Coronary artery (tissue), 2 donors: ENCODE measurements at regions not wholly inside any gene's neighbourhood (a gene's known extent, or its start where the extent isn't known, plus 50 kb on each side); places are given as distances from the start of the nearest gene placed in this dataset.

Experiments
- DNase-seq: peaks from one replicate; pipeline ENCODE4 v3.0.0-alpha.2; 2017; ENCODE audit warnings: low spot score
- H3K27ac ChIP-seq, 2 donors: fragments of 200-600 bp; sonication (generic); one replicate each; pipeline ENCODE4 v1.5.1; 2016 to 2019
- H3K4me3 ChIP-seq: fragments of 200-600 bp; sonication (generic); 2 replicates; pipeline ENCODE4 v1.5.1; 2016; ENCODE audit warnings: mild to moderate bottlenecking, moderate library complexity
- CTCF ChIP-seq: fragments of 200-600 bp; sonication (generic); IDR thresholded peaks from one replicate; pipeline ENCODE4 v1.5.1; 2019; ENCODE audit warnings: antibody characterized with exemption

- no peak for DNase-seq
- Histone ChIP-seq H3K4me3 (no peak overlapping the region), H3K27ac (no peak overlapping the region)
- no peak for TF ChIP-seq CTCF
These were observed 667.1 kb upstream of the RGMB start for GRCh38 chr5:98106116-98107031.

GRCh38 chr5:98108497-98108896, 665.0 kb upstream of the RGMB start:
- Histone ChIP-seq H3K27ac (no peak overlapping the region), H3K4me3 (no peak overlapping the region)
- TF ChIP-seq CTCF = no peak
- no peak for DNase-seq

GRCh38 chr5:98109561-98110006, 663.9 kb upstream of the RGMB start:
- no peak for TF ChIP-seq CTCF
- Histone ChIP-seq H3K27ac (no peak overlapping the region), H3K4me3 (no peak overlapping the region)
- DNase-seq = no peak

- TF ChIP-seq CTCF = no peak
- H3K27ac ChIP-seq = no peak overlapping the region
- no peak for DNase-seq
- no peak overlapping the region for H3K4me3 ChIP-seq
These were observed 663.2 kb upstream of the RGMB start for GRCh38 chr5:98110282-98110691.

GRCh38 chr5:98110791-98111190, 662.7 kb upstream of the RGMB start:
- no peak overlapping the region for H3K4me3 ChIP-seq
- no peak for DNase-seq
- no peak for TF ChIP-seq CTCF

GRCh38 chr5:98111686-98112085, 661.8 kb upstream of the RGMB start:
- DNase-seq = no peak
- TF ChIP-seq CTCF = no peak
- Histone ChIP-seq H3K4me3 (no peak overlapping the region), H3K27ac (no peak overlapping the region)

More at GRCh38 chr5:98110791-98111190, 662.7 kb upstream of the RGMB start:
- no peak overlapping the region for H3K27ac ChIP-seq
